Spleen (tissue), 11 donors: ENCODE measurements at regions not wholly inside any gene's neighbourhood (a gene's known extent, or its start where the extent isn't known, plus 50 kb on each side); places are given as distances from the start of the nearest gene placed in this dataset.

Experiments
- DNase-seq: peaks from one replicate; pipeline ENCODE4 v3.0.0-alpha.2; 2020
- H3K27ac ChIP-seq, 8 donors: fragments of 200-600 bp; sonication (generic) in 7 of 8; 1 replicate in 4 of 8; 2 replicates in 4 of 8; pipeline versions ENCODE4 v1.5.0 to v1.8.0; 2016 to 2021; ENCODE audit warnings: inconsistent platforms in 4 of 8, mild to moderate bottlenecking in 4 of 8, moderate library complexity in 1 of 8
- H3K27me3 ChIP-seq, 7 donors: fragments of 200-600 bp; sonication (generic) in 6 of 7; replicated peaks in 1 of 7; 1 replicate in 4 of 7; 2 replicates in 3 of 7; pipeline versions ENCODE4 v1.5.0 to v1.8.0; 2016 to 2021; ENCODE audit warnings: inconsistent platforms in 3 of 7, mild to moderate bottlenecking in 1 of 7
- H3K36me3 ChIP-seq, 6 donors: fragments of 200-600 bp; sonication (generic) in 5 of 6; 1 replicate in 4 of 6; 2 replicates in 2 of 6; pipeline versions ENCODE4 v1.5.0 to v1.8.0; 2016 to 2021; ENCODE audit warnings: inconsistent platforms in 2 of 6
- H3K4me1 ChIP-seq, 6 donors: fragments of 200-600 bp; sonication (generic) in 5 of 6; 1 replicate in 3 of 6; 2 replicates in 3 of 6; pipeline versions ENCODE4 v1.5.0 to v1.8.0; 2016 to 2021; ENCODE audit warnings: inconsistent platforms in 3 of 6
- H3K4me3 ChIP-seq, 8 donors: fragments of 200-600 bp; sonication (generic) in 7 of 8; 1 replicate in 4 of 8; 2 replicates in 4 of 8; pipeline versions ENCODE4 v1.5.0 to v1.8.0; 2016 to 2021; ENCODE audit warnings: inconsistent platforms in 4 of 8, mild to moderate bottlenecking in 4 of 8, moderate library complexity in 2 of 8
- H3K9me3 ChIP-seq, 8 donors: fragments of 200-600 bp; sonication (generic) in 7 of 8; 1 replicate in 4 of 8; 2 replicates in 4 of 8; pipeline versions ENCODE4 v1.5.0 to v1.8.0; 2016 to 2021; ENCODE audit warnings: inconsistent platforms in 4 of 8
- CTCF ChIP-seq, 11 experiments: fragments of 200-600 bp in 7 of 11; fragments of 450-650 bp in 4 of 11; sonication (generic) in 4 of 11; IDR thresholded peaks in 8 of 11; conservative IDR thresholded peaks in 3 of 11; 1 replicate in 7 of 11; 2 replicates in 4 of 11; pipeline versions ENCODE4 v1.4.0 to v1.8.0; 2016 to 2021; ENCODE audit warnings: antibody characterized with exemption in 11 of 11, inconsistent platforms in 4 of 11, mild to moderate bottlenecking in 1 of 11
- POLR2A ChIP-seq, 3 donors: fragments of 450-650 bp; IDR thresholded peaks; one replicate each; pipeline ENCODE4 v1.5.1; 2017; ENCODE audit warnings: antibody characterized with exemption in 3 of 3, mild to moderate bottlenecking in 1 of 3
- POLR2AphosphoS5 ChIP-seq, 3 donors: sonication (generic); formaldehyde crosslinking; IDR thresholded peaks; one replicate each; pipeline ENCODE4 v1.5.1; 2017; ENCODE audit warnings: antibody characterized with exemption in 3 of 3
- WGBS, 5 donors: extraction: QIAGEN DNeasy Blood & Tissue Kit in 3 of 5; methylation state at CpG; one replicate each; pipeline versions ENCODE4 v1.1.5 to v1.1.7; 2013 to 2018; 5-methylcytosine and 5-hydroxymethylcytosine counted together
- intact Hi-C: fragments of 100-400 bp; cut with DNase I; formaldehyde crosslinking; loops from one replicate; pipeline ENCODE4 v1.15.0; 2023; ENCODE audit warnings: low total_unique reads
- donor health status: healthy with polysubstance abuse.
- donor health status: DM: no; HTN: no; CAD: no; lungs with moderate emphysema.
- donor health status: DM: no; HTN: no; CAD: no.
- donor health status: Bipolar disorder and iron deficiency.
- donor health status: healthy.
- donor health status: DM: no; HTN: no; CAD: no.
- donor health status: DM: yes; HTN: yes; CAD: no.

GRCh38 chr10:100620087-100620835 lies 84.5 kb downstream of the HIF1AN start:
- no peak overlapping the region for H3K4me3 ChIP-seq
- intact Hi-C loops = no loop called here

GRCh38 chr10:100621360-100622205 lies 85.8 kb downstream of the HIF1AN start:
- peaks cover 0 to 98% (median 55%) of the 10 kb centered on the region in 7 donors for H3K27me3 ChIP-seq
- WGBS, 5 donors = 20 to 28% (median 26%) methylated on average over 40 to 44 of the region's 44 CpGs

More at GRCh38 chr10:100620087-100620835, 84.5 kb downstream of the HIF1AN start:
- Histone ChIP-seq H3K4me1 (no peaks in the 10 kb centered on the region), H3K27me3 (peaks cover 0 to 99% (median 49%) of the 10 kb centered on the region in 7 donors), H3K27ac (no peak overlapping the region), H3K36me3 (no peaks in the 10 kb centered on the region), H3K9me3 (no peaks in the 10 kb centered on the region)
- TF ChIP-seq POLR2AphosphoS5 (IDR thresholded peaks at IDR 0.05) (no peak), CTCF (IDR thresholded peaks at IDR 0.05 in 8 of 11, conservative IDR thresholded peaks at IDR 0.05 in 3 of 11) (no peak), POLR2A (IDR thresholded peaks at IDR 0.05) (no peak)
- DNase-seq = peak; percentile 61
- 74 to 78% (median 76%) methylated on average over 6 of the region's 6 CpGs for WGBS, 5 donors

GRCh38 chr10:100622946-100623345 lies 87.2 kb downstream of the HIF1AN start:
- TF ChIP-seq POLR2A (IDR thresholded peaks at IDR 0.05) (no peak), CTCF (IDR thresholded peaks at IDR 0.05 in 8 of 11, conservative IDR thresholded peaks at IDR 0.05 in 3 of 11) (no peak), POLR2AphosphoS5 (IDR thresholded peaks at IDR 0.05) (no peak)
- Histone ChIP-seq H3K36me3 (no peaks in the 10 kb centered on the region), H3K4me1 (no peaks in the 10 kb centered on the region), H3K27ac (no peak overlapping the region), H3K9me3 (no peaks in the 10 kb centered on the region), H3K4me3 (no peak overlapping the region), H3K27me3 (peaks cover 0 to 95% (median 48%) of the 10 kb centered on the region in 7 donors)
- 75 to 90% (median 83%) methylated on average over 7 of the region's 7 CpGs for WGBS, 5 donors
- DNase-seq = no peak
- intact Hi-C loops = no loop called here

More at GRCh38 chr10:100621360-100622205, 85.8 kb downstream of the HIF1AN start:
- Histone ChIP-seq H3K27ac (no peak overlapping the region), H3K4me1 (no peaks in the 10 kb centered on the region), H3K9me3 (no peaks in the 10 kb centered on the region), H3K36me3 (no peaks in the 10 kb centered on the region), H3K4me3 (peak overlapping the region in 1 of 8 donors; percentile 33)
- intact Hi-C loops = no loop called here
- peak; percentile 70 for DNase-seq
- TF ChIP-seq POLR2A (IDR thresholded peaks at IDR 0.05) = no peak
- TF ChIP-seq CTCF (IDR thresholded peaks at IDR 0.05 in 8 of 11, conservative IDR thresholded peaks at IDR 0.05 in 3 of 11) = no peak
- no peak for TF ChIP-seq POLR2AphosphoS5 (IDR thresholded peaks at IDR 0.05)
